Kidney tubule cell (primary cell): ENCODE measurements at regions not wholly inside any gene's neighbourhood (a gene's known extent, or its start where the extent isn't known, plus 50 kb on each side); places are given as distances from the start of the nearest gene placed in this dataset.
"Not testable (repeated sequence)": the region's sequence is repeated elsewhere in the genome, so short reads cannot be mapped to it uniquely, and the experiment has no call there.

Experiments used
- DNase-seq: peaks from one replicate; pipeline ENCODE4 v3.0.0-alpha.2; 2018; ENCODE audit warnings: low spot score

DNA sequence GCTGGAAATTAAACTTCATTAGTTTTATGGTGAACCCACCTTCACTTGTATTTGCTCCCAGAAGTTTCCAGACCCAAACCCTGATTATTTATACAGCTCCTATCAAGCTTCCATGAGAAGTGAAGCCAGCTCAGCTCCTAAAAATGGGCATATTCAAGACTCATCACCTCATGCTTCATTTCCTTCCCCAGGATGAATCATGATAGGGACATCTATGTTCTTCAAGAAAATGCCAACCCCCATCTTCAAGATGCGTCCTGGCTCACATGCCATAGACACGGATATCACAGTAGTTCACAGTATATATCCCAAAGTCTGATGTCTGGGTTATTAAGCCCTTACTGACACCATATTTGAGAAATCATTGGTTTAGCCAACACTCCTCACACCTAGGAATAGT is 217.6 kb downstream of the NPR3 start:
- DNase-seq: peak; percentile 63

DNA sequence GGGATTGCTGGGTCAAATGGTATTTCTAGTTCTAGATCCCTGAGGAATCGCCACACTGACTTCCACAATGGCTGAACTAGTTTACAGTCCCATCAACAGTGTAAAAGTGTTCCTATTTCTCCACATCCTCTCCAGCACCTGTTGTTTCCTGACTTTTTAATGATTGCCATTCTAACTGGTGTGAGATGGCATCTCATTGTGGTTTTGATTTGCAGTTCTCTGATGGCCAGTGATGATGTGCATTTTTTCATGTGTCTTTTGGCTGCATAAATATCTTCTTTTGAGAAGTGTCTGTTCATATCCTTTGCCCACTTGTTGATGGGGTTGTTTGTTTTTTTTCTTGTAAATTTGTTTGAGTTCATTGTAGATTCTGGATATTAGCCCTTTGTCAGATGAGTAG is 220.3 kb downstream of the NPR3 start:
- DNase-seq: not testable (repeated sequence)

DNA sequence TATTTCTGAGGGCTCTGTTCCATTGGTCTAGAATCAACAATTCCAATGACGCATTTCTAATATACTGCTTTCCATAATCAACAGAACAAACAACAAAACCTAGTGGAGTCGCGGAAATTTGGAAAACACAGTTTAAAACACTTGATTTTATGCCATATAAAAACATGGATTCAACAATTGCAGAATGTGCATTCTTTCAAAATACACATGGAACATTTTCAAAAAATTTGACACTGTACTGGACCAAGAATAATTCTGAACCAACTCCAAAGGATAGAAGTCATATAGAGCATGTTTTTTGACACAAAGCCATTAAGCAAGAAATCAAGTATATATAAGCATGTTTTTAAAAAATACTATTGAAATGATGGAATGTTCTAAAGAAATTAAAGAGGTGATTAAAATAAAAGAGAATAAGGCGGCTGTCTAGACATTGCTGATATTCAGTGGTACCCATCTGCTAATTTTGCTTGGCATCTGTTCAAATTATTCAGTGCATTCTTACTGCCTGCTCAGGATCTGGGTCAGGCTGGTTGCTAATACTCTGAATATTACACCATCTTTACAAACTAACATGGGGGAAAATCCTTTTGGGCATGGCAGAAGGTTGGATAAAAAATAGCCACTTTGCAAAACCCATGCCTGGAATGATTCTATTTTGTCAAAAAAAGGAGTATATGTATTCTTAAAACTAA is 221.3 kb downstream of the NPR3 start:
- DNase-seq: no peak

DNA sequence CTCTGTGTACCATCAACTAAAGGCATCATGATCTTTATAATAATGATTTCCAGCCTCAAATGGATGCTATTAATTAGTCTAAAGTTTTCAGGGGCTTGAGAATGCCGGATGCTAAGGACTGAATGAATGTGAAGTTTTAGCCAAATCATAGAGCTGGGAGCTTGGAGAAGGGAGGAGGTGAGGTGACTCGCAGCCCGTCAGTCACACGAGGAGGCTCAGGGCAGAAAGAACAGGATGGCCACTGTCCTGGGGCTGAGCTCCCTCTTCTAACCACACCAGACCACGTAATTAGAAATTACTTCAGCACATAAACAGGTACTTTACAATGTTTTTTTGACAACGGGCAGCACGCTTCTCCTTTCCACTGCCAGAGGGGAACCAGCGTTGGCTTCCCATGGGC is 222.6 kb downstream of the NPR3 start:
- DNase-seq: no peak

DNA sequence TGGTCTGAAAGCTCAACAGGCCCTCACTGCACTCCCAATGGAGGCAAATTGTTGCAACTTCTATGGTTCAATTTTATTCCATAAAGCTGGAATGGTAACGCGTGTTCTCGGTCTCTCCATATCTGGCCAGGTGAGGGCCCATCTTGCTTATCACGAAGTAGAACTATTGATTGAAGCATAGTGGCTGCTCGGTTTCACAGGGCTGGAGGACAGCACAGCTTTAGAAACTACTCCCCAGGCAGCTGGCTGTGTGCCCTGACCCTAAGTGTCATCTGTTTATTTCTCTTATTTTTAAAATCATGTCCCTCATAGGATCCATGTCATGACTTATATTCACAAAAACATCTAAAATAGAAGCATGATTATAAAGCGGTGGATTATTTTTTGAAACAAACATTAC is 223.4 kb downstream of the NPR3 start:
- no peak for DNase-seq

DNA sequence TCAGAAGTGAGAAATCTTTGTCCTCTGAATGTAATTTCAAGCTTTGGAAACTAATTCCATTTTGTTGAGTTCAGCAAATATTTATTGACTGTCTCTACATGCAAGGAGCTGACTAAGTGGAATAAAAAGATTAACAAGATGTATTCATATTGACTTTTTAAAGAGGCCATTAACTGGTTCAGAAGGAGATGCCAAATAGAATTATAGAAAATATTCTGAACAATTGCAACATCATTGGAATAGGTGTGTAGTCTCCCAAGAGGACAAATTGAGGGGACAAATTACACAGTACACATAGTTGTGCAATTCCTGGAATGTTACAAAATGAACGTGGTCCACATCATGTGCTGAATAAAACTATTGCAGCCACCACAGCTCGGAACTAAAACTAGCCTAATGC is 224.2 kb downstream of the NPR3 start:
- no peak for DNase-seq

DNA sequence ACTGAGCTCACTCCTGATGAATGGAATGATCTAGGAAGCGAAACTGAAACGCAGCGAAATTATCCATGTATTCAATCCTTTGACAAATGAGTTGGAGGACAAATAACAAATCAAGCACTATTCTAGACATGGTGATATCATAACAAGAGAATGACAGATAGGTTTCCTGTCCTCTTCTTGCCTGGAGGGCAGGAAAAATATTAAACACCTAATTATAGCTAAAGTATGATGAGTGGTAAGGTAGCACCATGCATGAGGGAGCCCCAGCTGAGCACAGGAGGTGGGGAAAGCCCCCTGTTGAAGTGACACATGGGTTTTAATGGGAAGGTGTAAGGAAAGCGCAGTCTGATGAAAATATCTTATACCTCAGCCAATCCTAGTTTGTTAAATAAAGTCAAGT is 225.2 kb downstream of the NPR3 start:
- DNase-seq: peak; percentile 79

DNA sequence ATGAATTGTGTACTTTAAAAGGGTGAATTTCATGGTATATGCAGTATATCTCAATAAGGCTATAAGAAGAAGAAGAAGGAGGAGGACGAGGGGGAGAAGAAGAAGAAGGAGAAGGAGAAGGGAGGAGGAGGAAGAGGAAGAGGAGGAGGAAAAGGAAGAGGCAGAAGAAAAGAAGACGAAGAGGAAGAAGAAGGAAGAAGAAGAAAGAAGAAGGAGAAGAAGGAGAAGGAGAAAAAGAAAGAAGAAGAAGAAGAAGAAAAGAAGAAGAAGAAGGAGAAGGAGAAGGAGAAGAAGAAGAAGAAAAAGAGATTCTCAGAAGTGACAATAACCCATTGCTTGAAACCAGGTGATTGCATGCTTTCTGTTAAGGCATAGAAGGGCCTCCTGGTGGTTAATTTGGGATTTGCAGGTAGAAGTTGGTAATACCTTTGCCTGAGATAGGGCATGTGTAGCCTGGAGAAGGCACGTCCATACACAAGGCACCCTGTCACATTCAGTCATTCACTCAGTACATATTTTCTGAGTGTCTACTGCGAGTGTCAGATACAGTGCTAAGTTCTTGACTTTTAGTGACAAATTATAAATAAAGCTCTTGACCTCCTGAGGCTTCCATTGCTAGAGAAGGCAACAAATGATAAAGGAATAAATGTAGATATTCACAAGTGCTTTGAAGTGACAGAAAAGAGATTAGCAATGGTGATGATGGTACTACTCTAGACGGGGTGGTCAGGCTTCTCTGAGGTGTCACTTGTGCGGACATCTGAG is 231.3 kb downstream of the NPR3 start:
- peak; percentile 48 for DNase-seq

DNA sequence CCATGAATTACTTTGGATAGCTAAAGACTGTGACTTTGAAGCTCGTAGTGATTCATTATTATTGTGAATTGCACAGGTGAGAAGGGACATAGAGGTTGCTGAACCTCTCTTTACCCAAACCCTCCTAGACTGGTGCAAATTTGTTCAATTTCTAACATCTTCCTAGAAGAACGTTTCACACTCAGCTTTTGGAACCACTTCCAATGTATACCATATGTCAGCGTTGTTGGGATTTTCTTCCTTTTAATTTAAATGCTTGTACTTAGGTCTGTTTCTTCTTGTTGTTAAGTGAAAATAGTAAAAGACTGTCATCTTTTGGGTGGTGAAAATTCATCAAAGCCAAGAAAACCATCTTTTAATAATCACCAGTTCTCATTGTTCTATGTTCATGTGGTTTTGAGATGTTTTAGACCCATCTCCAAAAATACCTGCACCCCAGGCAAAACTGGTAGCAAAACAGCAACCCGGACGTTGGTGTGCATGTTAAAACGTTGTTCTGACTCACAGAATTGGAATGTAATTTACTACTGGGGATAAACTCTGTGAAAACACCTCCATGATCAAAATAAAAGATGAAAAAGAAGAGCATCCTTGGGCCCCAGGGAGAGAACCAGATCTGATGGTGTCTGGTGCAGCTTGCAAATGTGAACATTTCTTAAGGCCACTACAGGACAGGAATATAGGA is 238.3 kb downstream of the NPR3 start:
- DNase-seq: peak; percentile 28

DNA sequence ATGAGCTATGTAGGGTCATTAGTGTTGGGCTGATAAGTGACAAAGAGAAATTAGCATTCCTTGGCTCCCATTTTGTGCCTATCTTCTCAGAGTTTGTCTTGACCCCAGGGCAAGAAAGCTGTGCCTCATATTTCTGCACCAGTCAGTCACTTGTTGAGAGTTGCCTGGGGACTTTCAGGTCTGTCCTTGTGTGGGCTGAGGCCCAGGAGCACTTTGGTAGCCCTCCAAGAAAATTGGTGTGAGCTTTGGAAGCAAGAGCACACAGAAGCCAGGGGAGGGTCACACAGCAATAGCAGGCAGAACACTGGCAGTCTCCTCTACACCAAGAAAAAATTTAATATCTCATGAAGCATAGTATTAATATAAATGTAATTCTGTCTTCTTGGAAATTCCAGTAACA is 239.9 kb downstream of the NPR3 start:
- no peak for DNase-seq

DNA sequence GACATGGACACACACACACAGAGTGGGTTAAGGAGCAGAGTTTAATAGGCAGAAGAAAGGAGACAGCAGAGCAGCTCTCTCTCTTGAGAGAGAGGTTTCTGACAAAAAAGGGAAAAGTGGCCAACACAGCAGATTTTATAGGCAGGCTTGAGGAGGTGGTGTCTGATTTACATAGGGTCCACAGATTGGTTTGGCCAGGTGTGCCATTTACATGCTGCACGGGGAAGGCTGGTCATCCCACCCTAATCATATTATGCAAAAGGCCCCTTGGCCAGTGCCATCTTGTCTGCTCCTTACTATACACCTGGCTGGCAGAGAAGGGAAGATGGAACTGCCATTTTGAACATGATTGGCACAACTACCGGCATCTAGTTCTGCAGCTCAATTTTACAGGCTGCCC is 240.8 kb downstream of the NPR3 start:
- DNase-seq: no peak

DNA sequence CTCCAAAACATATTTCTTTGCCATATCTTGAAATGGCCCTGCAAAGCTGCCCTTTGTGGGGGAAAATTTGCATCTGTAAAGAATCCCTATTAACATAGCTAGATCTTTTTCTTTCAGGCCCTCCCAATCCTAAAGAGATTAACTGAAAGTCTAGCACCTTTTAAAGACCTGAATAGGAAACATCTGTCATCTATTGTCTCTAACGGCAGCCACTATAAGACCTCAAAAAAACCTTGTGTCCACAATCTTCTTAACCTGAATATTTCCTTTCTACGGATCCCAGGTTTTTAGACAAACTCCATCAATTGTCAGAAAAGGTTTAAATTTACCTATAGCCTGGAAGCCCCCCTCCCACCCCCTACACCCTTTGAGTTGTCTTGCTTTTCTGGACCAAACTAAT is 241.3 kb downstream of the NPR3 start:
- DNase-seq: not testable (repeated sequence)

DNA sequence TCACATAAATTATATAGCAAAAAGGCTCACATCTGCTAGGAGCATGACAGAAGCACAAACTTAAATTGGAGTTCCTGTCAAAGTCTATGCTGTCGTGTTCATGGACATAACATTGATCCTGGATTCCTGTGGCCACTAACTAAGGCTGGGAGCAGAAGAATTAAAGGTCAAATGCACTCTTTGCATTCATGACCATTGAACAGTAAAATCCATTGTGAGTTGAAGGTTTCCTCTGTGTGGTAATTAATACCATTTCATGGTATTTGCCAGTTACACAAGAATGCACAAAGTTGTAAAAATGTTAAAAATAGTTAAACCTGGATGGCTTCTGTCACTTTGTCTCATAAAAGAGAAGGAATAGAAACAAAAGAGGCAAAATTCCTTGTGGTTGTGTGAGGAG is 242.6 kb downstream of the NPR3 start:
- DNase-seq: peak; percentile 79

DNA sequence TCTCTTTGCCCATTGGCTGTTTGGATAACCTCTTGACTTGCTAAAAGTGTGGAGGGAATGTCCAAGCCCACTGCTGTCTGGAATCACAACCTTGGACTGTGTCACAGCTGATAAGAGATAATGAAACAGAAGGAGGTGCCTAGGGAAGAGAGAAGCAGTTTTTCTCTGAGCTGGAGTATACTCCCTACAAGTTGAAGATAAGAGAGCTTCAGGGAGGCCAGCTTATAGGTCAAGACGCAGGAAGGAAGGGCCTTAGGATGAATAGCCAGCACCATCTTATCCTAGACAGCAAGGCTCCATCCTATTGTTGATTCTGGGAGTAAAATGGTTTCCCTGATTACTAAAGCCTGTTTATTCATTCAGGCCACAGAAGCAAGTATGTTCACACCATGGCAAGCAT is 244.7 kb downstream of the NPR3 start:
- DNase-seq: no peak

DNA sequence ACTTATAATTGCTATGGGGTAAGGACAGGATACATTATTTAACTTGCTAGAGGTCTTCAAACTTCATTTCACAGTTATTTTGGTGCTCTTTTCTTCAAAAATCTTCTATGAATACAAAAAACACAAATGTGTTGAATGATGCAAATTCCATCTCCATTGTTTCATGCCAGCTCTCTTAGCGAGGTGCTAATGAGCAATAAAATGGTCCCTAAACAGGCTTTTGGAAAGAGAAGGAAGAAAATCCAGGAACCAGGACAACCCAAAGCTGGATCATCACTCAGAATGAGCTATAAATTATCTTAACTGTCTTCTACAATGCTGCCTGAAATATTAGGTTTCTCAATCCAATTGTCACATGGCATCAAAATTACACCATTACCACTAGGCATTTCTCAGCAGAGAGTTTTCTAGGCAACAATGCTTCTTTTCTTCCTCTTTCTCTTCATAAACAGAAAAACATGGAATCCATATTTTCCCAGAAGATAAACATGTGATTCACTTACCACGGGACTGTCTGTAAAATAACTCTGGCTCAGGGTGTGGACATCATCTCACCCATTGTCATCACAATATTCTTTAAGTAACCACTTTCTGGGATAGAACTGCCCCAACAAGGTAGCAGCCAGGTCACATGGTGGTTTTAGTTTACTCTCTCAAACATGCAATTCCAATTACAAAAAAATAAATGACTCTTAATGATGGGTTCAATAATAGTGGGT is 249.4 kb downstream of the NPR3 start:
- no peak for DNase-seq

DNA sequence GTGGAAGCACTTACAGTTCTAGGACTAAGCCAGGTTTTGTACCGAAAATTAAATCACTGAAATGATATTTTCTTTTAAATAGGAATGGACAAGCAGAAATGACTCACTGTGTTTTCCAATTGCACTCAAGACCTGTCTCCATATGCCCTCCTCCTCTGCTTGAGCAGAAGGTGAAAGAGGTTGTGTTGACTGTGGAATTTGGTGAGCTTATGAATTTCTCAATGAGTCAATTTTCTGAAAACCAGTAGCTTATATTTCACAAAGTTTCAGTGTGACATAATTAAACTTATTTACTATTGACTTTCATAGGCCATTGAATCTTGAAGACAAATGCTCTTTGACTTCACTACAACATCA is 249.9 kb downstream of the NPR3 start:
- DNase-seq: no peak

DNA sequence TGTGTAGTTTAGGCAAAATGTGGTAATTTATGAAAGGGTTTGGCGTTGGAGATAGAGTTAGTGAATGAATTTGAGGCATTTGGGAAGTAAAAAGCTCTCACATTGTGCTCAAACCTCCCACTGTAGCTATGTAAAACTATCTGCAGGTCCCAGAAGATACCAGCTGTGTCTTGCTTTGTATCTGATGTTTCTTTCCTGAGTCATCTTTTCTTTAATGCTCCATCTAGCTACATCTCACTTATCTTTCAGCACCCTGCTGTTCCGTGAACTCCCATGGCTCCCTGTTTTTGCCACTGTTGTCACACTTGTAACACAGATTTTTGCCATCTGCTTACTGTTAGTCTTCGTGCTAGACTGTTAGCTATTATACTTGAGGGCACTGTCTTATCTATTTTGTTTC is 253.1 kb downstream of the NPR3 start:
- DNase-seq: no peak

DNA sequence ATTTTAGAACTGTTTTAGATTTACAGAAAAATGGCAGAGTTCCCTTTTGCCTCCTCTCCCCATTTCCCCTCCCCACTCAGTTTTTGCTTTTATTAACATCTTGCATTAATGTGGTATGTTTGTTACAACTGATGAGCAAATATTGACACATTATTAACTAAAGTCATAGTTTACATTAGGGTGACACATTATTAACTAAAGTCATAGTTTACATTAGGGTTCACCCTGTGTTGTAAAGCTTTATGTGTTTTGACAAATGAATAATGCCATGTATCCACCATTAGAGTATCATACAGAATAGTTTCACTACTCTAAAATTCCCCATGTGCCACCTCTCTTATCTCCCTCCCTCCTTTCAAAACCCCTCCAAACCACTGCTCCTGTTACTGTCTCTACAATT is 262.5 kb downstream of the NPR3 start:
- no peak for DNase-seq

DNA sequence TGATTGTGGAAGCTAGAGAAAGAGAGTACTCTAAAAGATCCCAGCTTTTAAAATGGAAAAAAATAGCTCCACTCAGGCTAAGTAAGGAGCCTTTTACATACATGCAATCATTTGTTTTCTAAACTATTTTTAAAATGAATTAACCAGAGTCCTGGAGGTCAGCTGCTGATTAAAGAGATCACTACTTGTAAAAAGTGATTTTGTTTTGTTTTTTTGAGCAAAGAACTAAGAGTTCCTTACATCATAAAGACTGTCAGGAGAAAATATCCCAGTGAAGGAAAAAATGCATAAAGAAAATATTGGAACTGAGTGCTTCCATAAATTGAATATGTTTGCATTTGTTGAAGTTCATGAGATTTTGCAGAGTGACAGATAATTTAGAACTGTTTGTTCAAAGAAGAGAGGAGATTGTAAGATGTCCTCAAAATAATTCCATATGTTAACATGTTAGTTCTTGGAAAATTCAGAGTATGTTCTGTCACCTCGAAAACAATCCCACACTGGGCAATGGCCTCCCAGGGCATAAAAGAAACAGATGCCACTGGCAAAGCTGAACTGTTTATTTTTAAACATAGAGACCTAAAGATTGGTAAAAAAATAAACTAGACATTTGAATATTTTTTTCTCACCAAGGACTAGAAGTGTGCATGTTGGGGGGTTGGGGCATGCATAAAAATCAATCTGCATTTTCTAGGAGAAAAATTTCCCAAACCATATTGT is 264.7 kb downstream of the NPR3 start:
- DNase-seq: no peak

DNA sequence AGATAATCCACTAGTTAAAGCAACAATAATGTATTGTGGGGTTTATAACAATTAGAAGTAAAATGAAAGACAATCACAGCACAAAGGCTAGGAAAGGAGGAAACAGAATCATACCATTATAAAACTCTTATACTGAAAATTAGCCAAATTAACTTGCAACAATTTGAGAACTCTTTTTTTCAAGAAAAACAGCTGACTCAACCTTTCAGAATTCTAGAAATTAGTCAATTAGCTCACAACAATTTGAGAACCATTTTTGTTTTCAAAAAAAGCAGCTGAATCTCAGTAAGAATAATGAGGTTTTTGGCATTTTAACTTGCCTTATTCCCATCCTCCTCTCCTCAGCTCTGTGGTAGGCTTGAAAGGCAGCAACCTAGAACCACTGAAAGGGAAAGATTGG is 269.9 kb downstream of the NPR3 start:
- DNase-seq: no peak

DNA sequence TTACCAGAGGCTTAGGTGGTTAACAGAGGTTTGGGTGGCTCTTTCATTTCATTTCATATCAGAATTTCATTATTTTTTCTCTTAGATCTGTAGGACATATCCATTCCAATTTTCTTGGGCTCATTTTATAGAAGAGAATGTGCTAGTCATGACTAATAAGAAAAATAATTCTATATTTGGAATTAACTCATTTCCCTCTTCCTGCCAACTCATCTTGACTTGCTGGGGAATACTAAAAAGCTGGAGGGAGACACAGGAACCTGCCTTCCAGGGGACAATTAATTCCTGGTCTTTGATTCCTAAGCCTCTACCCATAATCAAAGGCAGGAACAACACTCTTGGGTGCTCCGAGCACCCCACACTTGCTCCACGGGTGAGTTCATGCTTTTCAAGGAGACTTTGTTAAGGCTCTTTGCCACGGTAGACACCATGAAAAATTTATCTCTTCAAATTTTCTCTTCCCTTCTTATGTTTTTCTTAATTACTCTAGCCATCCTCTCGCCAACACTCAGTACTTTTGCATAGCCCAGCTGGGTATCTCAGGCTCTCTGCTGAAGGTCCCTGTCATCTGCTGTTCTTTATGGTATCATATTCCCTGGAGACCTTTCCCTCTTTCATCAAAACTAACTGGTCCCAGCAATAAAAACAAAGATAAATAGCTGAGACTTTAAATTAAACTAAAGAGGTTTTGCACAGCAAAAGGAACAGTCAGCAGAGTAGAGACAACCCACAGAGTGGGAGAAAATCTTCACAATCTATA is 273.9 kb downstream of the NPR3 start:
- peak; percentile 41 for DNase-seq
